Progenitor cell of endocrine pancreas (in vitro differentiated cells): ENCODE measurements at regions not wholly inside any gene's neighbourhood (a gene's known extent, or its start where the extent isn't known, plus 50 kb on each side); places are given as distances from the start of the nearest gene placed in this dataset.

Experiments used
- DNase-seq: peaks from one replicate; pipeline ENCODE4 v3.0.0; 2021; ENCODE audit warnings: low spot score; ENCODE audit not compliant: unreplicated experiment
- H3K27ac Mint-ChIP-seq: 2 replicates; pipeline ENCODE4 v1.8.0; 2021; ENCODE audit warnings: mild to moderate bottlenecking, moderate library complexity, mixed read lengths
- H3K27me3 Mint-ChIP-seq: 2 replicates; pipeline ENCODE4 v1.8.0; 2021; ENCODE audit warnings: mixed read lengths
- H3K36me3 Mint-ChIP-seq: 2 replicates; pipeline ENCODE4 v1.8.0; 2022; ENCODE audit warnings: mixed read lengths; ENCODE audit not compliant: insufficient read depth
- H3K4me1 Mint-ChIP-seq: 2 replicates; pipeline ENCODE4 v1.8.0; 2021; ENCODE audit warnings: low read depth, mixed read lengths
- H3K4me3 Mint-ChIP-seq: 2 replicates; pipeline ENCODE4 v1.8.0; 2021; ENCODE audit warnings: low read depth, mild to moderate bottlenecking, moderate library complexity, mixed read lengths
- H3K9me3 Mint-ChIP-seq: 2 replicates; pipeline ENCODE4 v1.8.0; 2021; ENCODE audit warnings: low read depth, mixed read lengths
- TF ChIP-seq, protein P1 (sequence below): fragments of 200-600 bp; sonication (generic); IDR thresholded peaks from one replicate; pipeline ENCODE4 v1.5.0; 2021; ENCODE audit warnings: antibody characterized with exemption, mild to moderate bottlenecking; ENCODE audit not compliant: unreplicated experiment

GRCh38 chr3:26845194-26845593, 222.6 kb downstream of the LRRC3B start:
- H3K4me3 Mint-ChIP-seq: no peak overlapping the region
- no peaks in the 10 kb centered on the region for H3K36me3 Mint-ChIP-seq
- H3K9me3 Mint-ChIP-seq: peaks cover 3% of the 10 kb centered on the region
- DNase-seq: no peak
- no peaks in the 10 kb centered on the region for H3K27me3 Mint-ChIP-seq
- no peak overlapping the region for H3K27ac Mint-ChIP-seq
- TF ChIP-seq, protein P1, sequence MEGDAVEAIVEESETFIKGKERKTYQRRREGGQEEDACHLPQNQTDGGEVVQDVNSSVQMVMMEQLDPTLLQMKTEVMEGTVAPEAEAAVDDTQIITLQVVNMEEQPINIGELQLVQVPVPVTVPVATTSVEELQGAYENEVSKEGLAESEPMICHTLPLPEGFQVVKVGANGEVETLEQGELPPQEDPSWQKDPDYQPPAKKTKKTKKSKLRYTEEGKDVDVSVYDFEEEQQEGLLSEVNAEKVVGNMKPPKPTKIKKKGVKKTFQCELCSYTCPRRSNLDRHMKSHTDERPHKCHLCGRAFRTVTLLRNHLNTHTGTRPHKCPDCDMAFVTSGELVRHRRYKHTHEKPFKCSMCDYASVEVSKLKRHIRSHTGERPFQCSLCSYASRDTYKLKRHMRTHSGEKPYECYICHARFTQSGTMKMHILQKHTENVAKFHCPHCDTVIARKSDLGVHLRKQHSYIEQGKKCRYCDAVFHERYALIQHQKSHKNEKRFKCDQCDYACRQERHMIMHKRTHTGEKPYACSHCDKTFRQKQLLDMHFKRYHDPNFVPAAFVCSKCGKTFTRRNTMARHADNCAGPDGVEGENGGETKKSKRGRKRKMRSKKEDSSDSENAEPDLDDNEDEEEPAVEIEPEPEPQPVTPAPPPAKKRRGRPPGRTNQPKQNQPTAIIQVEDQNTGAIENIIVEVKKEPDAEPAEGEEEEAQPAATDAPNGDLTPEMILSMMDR: no peak
- H3K4me1 Mint-ChIP-seq: peaks cover 14% of the 10 kb centered on the region

GRCh38 chr3:26847680-26848079, 225.1 kb downstream of the LRRC3B start:
- H3K4me1 Mint-ChIP-seq: peaks cover 5% of the 10 kb centered on the region
- no peaks in the 10 kb centered on the region for H3K27me3 Mint-ChIP-seq

DNA sequence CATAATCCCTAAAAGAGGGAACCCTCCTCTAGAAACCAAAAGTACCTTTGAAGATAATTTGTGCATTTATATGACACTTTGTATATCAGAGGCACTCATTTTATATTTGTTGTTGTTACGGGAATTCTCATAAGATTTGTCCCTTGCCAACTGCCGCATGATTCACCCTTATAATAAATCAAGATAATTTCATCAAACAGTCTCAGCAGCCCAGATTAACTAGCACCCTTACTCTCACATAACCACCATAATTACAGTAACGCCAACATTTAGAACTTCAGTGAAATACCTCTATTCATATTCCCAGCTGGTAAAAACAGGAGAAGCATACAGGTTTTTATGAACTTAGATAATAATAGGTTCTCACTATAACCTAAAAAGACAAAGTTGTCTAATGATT, 271.9 kb downstream of the LRRC3B start:
- no peak overlapping the region for H3K27ac Mint-ChIP-seq
- TF ChIP-seq, protein P1: no peak
- no peaks in the 10 kb centered on the region for H3K36me3 Mint-ChIP-seq
- no peaks in the 10 kb centered on the region for H3K27me3 Mint-ChIP-seq
- no peak overlapping the region for H3K4me3 Mint-ChIP-seq
- H3K9me3 Mint-ChIP-seq: no peaks in the 10 kb centered on the region
- no peak for DNase-seq
- H3K4me1 Mint-ChIP-seq: no peaks in the 10 kb centered on the region

More at GRCh38 chr3:26847680-26848079, 225.1 kb downstream of the LRRC3B start:
- no peak overlapping the region for H3K4me3 Mint-ChIP-seq
- no peak overlapping the region for H3K27ac Mint-ChIP-seq
- TF ChIP-seq, protein P1: no peak
- no peak for DNase-seq
- peaks cover 2% of the 10 kb centered on the region for H3K9me3 Mint-ChIP-seq
- H3K36me3 Mint-ChIP-seq: no peaks in the 10 kb centered on the region

- Mint-ChIP-seq H3K27ac (no peak overlapping the region), H3K4me1 (no peaks in the 10 kb centered on the region)
- TF ChIP-seq, protein P1: no peak
These were observed 292.6 kb downstream of the LRRC3B start for GRCh38 chr3:26915208-26915607.

DNA sequence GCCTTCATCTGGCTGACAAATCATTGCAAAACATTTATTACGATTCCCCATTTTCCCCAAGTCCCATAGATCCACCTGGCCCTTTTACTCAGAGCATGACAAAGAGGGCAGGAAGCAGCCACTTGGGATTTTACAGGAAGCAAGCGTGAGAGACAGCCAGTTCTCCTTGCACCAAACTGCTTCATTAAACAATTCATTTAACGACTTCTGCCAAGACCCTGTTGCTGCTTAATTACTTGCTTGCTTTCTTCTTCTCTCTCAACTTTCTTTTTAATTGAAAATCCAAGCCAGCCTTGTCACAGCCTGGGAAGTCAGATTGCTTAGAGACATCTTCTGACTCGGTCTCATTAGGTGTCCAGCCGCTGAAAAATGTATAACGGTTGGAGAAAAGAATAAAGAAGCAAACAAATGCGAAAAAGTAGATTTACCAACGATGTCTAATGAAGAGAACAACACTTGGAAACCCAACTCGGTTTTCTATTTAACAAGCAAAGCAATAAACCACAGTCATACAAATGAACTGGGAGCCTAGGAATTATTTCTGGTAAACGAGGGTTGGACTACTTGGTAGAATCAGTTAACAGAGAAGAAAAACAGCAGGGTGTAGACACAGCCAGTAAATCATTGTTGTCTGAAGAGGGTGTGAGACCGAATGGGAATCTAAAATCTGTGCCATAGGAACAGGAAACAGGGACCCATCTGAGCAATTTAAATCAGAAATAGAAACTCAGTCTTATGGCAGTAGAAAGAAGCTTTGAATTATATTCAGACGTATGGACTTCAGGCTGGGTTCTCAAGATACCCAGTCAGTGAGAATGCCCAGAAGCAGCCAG, 298.3 kb downstream of the LRRC3B start:
- peaks cover 3% of the 10 kb centered on the region for H3K9me3 Mint-ChIP-seq
- H3K4me1 Mint-ChIP-seq: no peaks in the 10 kb centered on the region

More at GRCh38 chr3:26915208-26915607, 292.6 kb downstream of the LRRC3B start:
- Mint-ChIP-seq H3K9me3 (no peaks in the 10 kb centered on the region), H3K36me3 (no peaks in the 10 kb centered on the region), H3K27me3 (no peaks in the 10 kb centered on the region), H3K4me3 (no peak overlapping the region)
- DNase-seq: no peak

More for the DNA sequence above, 298.3 kb downstream of the LRRC3B start:
- H3K4me3 Mint-ChIP-seq: no peak overlapping the region
- no peak overlapping the region for H3K27ac Mint-ChIP-seq
- TF ChIP-seq, protein P1: no peak
- DNase-seq: no peak
- no peaks in the 10 kb centered on the region for H3K36me3 Mint-ChIP-seq
- H3K27me3 Mint-ChIP-seq: no peaks in the 10 kb centered on the region
